ENCODE measurements at regions not wholly inside any gene's neighbourhood (a gene's known extent, or its start where the extent isn't known, plus 50 kb on each side); places are given as distances from the start of the nearest gene placed in this dataset.
"Not testable (repeated sequence)": the region's sequence is repeated elsewhere in the genome, so short reads cannot be mapped to it uniquely, and the experiment has no call there.

DNA sequence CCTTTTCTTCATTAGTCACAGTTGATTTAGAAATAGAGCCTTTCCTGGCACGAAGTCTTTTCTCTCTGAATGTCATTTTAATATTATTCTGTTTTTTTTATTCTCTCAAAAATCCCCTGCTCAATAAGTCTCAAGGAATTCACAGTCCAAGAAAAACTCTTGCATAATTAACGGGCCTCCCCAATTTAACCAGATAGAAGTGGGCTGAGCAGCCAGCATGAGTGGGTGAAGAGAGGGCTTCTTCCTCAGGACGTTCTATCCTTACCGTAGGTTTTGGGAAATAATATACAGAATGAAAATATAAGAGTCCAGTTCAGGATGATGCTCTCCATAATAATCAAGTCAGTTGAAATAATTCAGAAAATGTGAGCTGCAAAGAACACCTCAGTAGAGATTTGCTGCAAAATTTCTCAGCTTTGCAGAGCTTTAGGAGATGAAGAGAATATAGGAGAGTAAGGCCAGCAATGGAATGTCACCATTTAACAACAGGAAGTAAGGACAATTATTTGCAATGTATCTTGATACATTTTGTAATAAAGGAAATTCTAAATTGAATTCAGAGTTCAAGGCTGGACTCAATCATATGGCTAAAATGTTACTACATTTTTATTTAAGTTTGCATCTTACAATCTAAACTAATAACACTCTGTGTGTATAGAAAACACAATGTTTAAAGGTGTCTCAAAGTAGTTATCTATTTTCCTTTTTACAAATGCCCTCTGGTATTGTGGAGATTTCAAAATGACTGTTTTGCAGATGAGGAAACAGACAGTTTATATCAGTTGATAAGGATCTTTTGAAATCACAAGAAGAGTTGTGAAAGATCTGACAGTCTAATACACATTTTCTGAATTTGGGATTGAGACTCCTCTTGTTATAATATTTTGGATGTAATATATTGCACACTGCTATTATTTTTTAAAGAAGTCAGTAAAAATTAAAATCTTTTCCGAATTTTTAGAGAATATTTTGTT, 1724.1 kb upstream of the SEL1L start:
- DNase-seq = no peak

DNA sequence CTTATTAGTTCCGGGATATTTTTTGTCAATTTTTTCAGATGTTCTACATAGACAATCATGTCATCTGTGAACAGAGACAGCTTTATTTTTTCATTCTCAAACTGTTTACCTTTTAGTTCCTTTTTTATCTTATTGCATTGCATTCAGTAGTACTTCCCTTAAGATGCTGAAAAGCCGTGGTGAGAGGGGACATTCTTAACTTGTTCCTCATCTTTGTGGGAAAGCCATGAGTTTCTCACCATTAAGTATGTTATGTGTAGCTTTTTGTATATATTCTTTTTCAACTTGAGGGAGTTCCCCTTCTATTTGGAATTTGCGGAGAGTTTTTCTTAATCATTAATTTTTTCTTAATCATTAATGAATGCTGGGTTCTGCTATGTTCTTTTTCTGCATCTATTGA, 1727.1 kb upstream of the SEL1L start:
- no peak for DNase-seq

DNA sequence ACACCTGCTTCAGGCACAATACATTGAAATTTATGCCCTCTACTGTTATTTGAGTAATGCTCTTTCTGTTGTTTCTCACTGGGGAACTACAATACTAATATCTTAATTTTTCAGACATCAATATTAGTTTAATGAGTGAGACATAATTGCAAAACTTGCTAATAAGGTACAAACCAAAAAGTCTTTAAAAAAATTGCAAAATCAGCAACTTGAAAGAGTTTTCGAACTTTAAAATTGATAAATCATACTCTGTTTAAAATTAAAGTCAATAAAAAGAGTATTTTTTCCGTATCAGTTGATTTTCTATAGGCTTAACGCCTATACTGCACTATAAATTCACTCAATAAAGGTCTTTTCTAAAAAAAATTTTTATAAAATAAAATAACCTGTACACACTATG, 1735.9 kb upstream of the SEL1L start:
- no peak for DNase-seq

DNA sequence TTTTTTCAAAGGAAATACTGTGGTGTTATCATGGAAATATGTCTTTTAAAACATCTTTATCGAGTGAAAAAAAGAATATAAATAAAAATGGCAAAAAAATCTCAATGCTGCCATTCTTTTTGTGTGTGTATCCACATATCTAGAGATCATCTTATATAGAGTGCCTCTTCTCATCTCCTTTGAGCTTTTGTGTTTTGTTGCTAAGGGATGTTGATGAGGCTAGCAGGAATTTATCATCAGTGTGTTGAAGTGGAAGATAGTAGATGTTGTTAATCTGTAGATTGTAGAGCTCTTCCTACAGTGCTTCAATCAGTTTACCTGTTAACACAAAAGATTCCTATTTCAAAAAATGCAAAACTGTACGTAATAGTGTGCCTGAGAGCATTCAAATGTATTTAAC, 1738.0 kb upstream of the SEL1L start:
- no peak for DNase-seq

DNA sequence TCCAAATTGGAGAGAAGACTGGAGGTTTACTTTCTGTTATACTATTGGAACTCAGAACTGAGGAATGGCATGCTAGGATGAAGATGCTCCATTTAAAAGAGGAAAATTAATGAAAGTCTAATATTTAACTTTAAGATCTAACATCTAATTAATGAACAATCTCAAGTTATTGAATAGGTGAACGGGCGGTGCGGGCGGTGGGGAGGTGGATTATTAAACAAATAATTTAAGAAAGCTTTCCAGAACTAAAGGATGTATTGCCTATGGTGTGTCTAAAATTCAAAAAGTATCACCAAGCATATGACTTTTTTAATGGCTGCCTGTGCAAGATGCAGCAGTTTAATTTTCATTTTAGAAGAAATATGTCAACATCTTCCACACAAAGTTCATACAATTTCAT, 1747.1 kb upstream of the SEL1L start:
- DNase-seq = no peak

DNA sequence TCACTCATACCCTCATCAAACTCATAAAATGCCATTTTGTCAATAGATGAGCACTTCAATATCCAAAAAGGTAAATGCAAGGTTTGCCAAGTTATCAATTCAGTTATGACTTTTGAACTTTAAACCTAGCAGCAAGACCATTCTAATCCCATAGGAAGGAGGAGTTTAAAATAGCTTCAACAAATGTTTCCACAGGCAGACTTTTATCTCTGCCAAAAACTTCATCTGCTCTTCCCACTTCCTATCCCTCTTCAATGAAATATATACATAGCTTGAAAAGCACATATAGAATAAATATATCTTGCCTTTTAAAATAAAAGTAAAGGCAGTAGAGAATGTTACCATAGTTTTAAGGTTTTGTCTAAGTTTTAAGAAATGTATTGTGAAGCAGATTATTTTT, 1749.1 kb upstream of the SEL1L start:
- DNase-seq = no peak

DNA sequence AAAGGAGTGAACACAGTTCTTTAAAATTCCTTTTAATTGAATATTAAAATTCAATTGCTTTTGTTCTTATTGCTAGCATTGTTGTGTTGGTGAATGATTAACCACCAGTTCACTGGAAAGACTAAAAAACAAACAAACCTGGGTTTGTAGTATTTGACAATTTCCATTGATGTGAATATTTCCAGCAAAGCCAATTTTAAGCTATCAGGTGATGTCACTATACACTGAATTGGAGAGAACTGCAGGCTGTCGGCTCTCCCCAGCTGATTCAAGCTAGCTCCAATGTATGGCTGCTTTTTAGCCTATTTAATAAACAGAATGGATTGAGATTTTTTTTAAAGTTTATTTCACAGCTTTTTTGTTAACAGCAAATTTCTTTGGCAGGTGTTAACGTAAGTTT, 1753.6 kb upstream of the SEL1L start:
- DNase-seq = peak; percentile 83

DNA sequence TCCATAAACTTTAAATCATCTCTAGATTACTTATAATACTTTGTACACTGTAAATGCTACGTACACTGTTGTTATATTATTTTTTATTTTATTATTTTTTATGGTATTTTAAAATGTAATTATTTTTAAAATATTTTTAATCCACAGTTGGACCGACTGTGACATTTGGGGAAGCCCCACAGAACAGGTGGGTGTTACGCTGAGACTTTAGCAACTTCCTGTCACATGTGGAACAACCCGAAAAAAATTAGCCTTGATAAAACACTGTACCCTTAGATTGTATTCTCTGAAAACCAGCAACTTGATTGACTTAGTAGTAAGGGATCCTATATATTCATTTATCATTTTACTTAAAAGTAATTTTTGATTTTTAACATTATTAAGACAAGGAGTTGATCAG, 1755.7 kb upstream of the SEL1L start:
- no peak for DNase-seq

DNA sequence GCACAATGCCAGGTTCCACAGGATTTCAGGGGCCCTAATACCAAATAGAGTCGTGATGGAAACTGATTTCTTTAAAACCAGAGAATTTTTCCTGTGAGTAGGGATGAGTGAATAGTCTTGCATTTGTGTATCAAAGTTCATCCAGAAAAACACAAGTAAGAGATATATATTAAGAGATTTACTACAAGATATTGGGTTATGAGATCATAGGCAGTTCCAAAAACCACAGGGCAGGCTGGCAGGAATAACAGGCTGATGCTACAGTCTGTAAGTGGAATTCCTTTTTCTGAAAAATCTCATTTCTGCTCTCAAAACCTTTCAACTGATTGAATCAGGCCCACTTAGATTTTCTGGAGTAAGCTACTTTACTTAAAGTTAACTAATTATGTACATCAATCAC, 1756.2 kb upstream of the SEL1L start:
- no peak for DNase-seq

DNA sequence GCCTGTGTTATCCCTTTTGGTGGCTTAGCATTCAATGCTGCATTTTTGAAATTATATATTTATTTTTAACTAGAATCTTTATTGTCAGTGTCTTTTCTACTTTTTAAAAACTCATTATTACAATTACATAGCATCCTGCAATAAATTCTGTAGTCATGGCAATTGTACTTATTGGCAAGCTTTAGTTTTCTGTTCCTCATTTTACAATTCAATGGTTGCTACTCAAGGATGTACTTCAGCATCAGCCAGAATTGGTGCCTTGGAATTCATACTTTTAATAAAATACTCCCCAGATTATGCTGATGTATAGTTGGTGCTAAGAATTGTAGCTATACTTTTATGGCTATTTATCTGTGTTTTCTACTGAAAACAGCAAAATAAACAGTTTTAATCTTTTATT, 1756.8 kb upstream of the SEL1L start:
- no peak for DNase-seq

DNA sequence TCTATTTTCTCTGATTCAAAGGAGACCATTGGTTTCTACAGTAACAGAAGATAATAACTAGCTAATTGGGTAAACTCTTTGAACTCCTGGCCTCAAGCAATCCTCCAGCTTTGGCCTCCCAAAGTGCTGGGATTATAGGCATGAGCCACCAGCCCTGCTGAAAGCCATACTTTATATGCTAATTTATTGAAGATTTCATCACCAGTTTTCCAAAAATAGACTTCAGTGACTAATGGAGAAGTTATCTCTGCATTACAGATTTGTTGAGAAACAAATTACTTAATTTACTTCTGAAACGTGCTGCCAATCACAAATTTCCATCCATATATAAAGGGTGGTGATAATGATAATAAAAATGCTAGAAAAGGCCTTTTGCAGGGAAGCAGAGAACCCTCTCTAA, 1758.1 kb upstream of the SEL1L start:
- DNase-seq = no peak

DNA sequence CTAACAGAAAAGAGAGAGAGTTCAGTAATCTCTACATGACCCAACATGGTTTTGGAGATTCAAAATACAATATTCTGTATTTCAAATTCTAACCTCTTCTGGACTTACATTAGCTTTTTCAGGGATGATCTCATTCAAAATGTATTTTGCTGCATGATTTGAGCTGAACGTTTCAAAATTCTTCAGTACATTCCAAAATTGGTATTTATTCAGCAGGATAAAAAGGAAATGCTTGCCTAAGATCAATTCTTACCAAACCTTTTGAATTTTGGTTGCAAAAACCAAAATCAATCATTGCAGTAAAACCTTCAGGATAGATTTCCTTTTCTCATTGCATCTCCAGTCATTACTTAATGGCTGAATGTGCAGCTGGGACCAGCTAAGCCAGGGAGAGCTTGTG, 1761.3 kb upstream of the SEL1L start:
- no peak for DNase-seq

DNA sequence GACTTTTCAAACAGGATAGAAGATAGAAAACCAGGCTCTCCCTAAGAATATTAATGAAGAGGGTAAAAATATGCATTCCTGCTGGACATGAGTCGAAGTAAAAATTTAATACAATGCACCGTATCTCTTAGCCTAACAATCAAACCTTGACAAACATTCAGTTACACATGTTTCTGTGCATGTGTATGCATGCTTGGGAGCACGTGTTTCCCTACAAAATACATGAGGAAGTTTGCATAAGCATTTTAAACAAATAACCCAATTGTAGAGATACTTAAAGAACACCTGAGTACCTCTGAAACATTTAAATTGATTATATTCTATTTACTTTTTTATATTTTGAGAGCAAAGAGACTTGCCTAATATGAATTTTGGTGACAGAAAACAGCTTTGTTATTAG, 1763.7 kb upstream of the SEL1L start:
- DNase-seq = peak; percentile 2

DNA sequence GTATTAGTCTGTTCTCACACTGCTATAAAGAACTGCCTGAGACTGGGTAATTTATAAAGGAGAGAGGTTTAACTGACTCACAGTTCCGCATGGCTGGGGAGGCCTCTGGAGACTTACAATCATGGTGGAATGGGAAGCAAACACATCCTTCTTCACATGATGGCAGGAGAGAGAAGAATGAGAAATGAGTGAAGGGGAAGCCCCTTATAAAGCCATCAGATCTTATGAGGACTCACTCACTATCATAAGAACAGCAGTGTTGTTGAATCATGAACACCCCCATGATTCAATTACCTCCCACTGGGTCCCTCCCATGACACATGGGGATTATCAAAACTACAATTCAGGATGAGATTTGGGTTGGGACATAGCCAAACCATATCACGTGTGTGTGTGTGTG, 1764.4 kb upstream of the SEL1L start:
- not testable (repeated sequence) for DNase-seq

DNA sequence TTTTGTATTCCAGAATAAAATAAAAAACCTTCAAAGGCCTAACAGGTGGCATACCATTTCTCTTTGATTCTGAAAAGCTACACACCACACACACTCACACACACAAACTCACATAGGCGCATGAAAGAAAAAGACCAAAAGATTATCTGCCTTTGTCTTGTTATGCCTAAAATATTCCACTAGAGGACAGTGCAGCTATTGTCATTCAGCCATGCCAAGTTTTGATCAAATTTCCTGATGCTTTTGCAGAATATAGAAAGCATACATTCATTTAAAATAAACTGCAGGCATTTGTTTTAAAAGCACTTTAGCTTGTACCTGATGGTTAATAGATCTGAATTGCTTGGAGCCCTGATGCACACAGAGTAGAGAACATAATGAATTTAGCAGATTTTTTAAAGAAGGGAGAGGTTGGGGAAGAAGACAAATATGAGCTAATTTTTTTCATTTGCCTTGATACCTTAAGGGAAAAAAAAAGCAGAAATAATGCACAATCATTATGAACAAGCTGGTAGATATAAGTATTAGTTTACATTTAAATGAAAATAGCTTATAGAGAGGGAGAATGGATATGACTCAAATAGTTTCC, 1766.9 kb upstream of the SEL1L start:
- DNase-seq = peak; percentile 67

DNA sequence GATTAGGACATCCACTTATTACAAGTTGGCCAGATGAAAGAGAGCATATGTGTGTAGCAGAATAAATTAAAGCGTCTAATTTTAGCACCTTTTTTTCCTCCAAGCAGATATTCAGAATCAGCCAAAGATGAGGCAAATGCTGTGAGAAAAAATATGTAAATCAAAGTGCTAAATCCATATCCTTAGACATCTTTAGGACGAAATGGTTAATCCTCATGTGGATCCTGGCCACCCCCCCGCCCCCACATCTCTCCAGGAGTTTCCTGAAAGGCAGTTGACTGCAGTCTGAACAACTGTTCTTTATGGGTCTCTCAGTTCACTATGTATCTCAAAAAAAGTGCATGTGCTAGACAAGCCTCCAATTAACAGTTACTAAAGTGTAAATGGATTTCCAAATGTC, 1768.1 kb upstream of the SEL1L start:
- DNase-seq = no peak

DNA sequence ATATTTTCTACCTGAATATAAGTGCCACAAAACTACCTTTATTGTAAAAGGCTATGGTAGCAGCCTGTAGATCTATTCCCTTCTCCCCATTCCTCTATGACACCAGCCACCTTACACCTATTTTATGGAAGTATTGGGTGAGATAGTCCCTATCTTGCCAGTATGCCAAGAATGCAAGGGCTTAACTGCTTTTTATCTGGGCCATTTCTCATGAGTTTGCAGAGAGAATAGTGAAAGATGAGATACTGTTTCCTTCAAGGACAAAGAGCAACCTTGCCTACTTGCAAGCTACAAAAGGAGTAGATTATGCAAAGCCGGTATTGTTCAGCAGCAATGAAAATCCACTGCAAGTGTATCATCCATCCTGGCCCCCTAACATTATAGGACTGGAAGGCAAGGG, 1775.6 kb upstream of the SEL1L start:
- DNase-seq = no peak

DNA sequence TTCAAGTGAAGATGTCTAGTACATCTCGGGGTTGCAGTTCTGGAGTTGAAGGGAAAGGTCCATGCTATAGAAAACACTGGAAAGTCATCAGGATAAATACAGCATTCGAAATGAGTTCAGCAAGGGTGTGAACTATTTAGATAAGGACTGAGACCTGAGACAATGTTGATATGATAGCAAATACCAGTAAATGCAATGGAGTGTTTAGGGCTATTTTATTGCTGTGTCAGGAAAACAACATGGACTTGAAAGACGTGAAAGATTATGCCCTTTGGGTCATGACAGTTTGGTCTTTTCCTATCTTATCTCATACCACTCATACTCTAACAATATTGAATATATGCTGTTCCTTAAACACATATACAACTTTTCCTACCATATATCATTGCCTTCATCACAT, 1776.2 kb upstream of the SEL1L start:
- no peak for DNase-seq

DNA sequence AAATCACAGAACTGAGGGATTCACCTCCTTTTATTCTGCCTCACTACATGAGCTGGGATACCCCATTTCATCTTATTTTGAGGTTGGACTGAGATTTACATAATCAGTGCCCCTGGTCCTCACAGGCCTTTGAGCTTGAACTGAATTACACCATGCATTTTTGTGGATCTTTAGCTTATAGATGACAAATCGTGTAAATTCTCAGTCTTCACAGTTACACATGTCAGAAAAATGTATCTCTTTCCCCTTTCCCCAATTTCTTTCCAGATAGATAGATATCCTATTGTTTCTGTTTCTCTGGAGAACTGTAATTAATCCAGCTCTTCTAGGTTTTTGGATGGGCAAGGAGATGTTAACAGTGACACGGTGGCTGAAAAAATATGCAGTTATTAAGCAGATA, 1778.9 kb upstream of the SEL1L start:
- DNase-seq = no peak

DNA sequence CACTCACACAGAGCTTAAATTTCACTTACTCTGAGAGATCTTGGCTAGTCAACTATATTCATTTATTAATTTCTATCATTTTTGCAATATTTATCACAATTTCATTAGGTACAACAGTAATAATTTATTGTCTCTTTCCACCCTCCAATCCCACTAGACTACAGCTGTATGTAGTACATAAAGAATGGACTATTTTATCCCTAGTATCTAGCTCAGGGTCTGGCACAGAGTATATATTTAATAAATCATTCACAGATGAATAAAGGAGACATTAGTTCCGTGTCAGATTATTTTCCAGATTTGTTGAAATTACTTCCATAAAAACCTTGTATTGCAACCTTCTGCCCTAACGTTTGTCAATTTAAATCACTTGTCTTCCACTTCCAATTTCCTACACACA, 1781.1 kb upstream of the SEL1L start:
- no peak for DNase-seq

DNA sequence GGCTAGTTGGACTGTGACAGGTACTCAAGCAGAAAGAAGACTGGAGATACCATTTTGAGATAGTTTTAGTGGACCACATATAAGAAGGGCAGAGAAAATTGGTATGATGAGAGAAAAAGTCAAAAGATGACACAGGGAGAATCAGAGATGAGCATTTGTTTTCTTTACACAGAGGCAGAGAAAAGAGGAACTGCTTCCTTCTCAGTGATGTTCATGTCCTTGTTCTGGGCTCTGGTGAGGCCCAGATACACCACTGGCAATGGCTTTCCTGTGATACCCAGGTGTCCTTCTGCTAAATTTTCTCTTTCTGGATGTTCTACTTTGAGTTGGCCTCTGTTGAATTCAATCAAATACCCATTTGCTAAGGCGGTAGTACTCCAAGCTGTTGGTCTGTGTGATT, 1782.7 kb upstream of the SEL1L start:
- no peak for DNase-seq

DNA sequence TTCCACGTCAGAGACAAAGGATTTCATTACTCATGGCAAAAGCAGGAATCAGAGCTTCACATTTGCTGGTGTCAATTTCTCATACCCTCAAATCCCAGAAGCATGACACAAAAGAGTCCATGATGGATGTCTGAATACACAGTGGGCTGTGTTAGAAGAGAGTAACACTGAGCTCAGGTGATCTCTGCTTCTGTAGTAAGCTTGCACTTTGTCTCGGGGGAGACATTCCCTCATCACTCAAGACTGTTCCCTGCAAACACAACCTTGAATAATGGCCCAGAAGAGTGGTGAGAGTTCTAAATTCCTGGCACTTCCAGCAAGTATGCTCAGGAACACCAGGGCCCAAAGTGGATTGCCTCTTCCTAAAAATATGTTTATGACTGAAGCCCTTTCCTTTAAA, 1787.2 kb upstream of the SEL1L start:
- DNase-seq = no peak

DNA sequence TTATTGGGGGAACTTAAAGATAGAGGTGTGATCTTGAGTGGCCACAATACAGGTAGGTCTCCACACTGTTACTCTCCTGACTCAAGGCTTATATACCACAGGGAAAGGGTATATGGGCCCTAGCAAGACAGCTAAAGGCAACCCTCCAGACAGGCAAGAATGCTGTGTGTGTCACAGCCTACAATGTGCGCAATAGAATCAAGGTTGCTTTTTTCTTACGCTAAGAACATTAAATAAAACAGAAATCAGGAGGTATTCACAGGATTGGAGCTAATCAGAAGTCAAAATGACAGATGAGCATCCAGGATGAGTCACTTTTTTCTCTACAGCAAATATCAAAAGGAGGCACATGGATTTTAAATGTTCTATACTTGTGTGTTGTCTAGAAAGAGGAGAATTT, 1797.9 kb upstream of the SEL1L start:
- no peak for DNase-seq

DNA sequence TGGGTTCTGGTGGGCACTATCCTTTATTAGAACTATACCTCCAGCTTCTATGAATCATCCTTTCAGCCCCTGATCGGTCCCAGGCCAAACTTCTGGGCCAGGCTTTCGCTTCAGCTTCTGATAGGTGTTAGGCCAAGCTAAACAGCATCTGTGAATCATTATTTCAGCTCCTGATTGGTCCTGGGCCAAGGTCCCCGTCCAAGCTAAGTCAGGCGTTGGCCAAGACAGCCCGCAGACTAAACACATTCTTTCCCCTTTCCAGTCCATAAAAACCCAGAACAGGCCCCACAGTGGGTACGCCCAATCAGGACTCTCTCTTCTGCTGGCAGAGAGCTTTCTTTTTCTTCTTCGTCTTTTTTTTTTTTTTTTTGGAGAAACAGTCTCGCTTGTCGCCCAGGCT, 1808.9 kb upstream of the SEL1L start:
- no peak for DNase-seq

DNA sequence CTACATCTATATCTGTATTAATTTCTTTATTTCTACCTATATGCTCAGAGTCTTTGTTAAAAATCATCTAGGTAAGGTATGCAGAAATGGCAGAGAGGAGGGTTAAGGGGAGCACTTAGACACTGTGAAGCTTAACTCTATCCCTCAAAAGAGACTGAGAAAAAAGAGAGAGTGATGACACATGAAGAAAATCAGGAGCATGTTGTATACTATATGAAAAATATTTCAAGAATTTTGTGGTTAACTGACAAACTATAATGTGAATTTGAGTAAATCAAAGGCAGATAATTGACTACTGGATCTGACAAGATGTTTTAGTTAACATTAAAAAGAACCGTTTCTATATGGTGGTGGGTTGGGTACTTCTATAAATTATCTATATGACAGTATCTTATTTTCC, 1814.2 kb upstream of the SEL1L start:
- DNase-seq = no peak

All from DMS53 (cell line).